ENCODE measurements at regions not wholly inside any gene's neighbourhood (a gene's known extent, or its start where the extent isn't known, plus 50 kb on each side); places are given as distances from the start of the nearest gene placed in this dataset.

GRCh38 chr3:27824312-27825200, 102.4 kb upstream of the EOMES start:
- CTCF ChIA-PET (ENCODE audit: unreplicated experiment): no interaction called here
- no peaks in the 10 kb centered on the region for H4K20me1 ChIP-seq (ENCODE audit: insufficient read depth, low read length)
- H2AFZ ChIP-seq (ENCODE audit: low read length): no peak overlapping the region
- no peaks in the 10 kb centered on the region for H3K79me2 ChIP-seq (ENCODE audit: insufficient read depth, low read depth, low read length)
- H3K4me3 ChIP-seq (ENCODE audit: low read depth, low read length, poor library complexity, severe bottlenecking): no peak overlapping the region
- no peak for TF ChIP-seq CTCF (conservative IDR thresholded peaks at IDR 0.05; ENCODE audit: low read length)
- TF ChIP-seq EZH2phosphoT487 (IDR thresholded peaks at IDR 0.05; ENCODE audit: borderline replicate concordance, low read depth, low read length): no peak
- DNase-seq (ENCODE audit: low spot score): no peak
- no peaks in the 10 kb centered on the region for H3K4me1 ChIP-seq (ENCODE audit: insufficient read depth, low read length, poor library complexity, severe bottlenecking)
- no peaks in the 10 kb centered on the region for H3K9me3 ChIP-seq (ENCODE audit: low read length)
- H3K27ac ChIP-seq (ENCODE audit: low read depth, low read length, poor library complexity, severe bottlenecking): no peak overlapping the region
- no peaks in the 10 kb centered on the region for H3K9me2 ChIP-seq (ENCODE audit: insufficient read depth, low read length)
- BruUV-seq (replicated peaks): no TSS peak
- no peaks in the 10 kb centered on the region for H3K36me3 ChIP-seq (ENCODE audit: insufficient read depth, low read length)
- POLR2A ChIA-PET: no interaction called here
- H3K4me2 ChIP-seq (ENCODE audit: low read length): no peak overlapping the region
- intact Hi-C loops (cut with micrococcal nuclease; ENCODE audit: unreplicated experiment): no loop called here

- POLR2A ChIA-PET: no interaction called here
- Histone ChIP-seq H3K4me1 (ENCODE audit: insufficient read depth, low read length, poor library complexity, severe bottlenecking) (no peaks in the 10 kb centered on the region), H3K4me3 (ENCODE audit: low read depth, low read length, poor library complexity, severe bottlenecking) (no peak overlapping the region), H3K4me2 (ENCODE audit: low read length) (no peak overlapping the region), H2AFZ (ENCODE audit: low read length) (no peak overlapping the region), H3K9me3 (ENCODE audit: low read length) (no peaks in the 10 kb centered on the region), H3K79me2 (ENCODE audit: insufficient read depth, low read depth, low read length) (no peaks in the 10 kb centered on the region), H3K9me2 (ENCODE audit: insufficient read depth, low read length) (no peaks in the 10 kb centered on the region), H4K20me1 (ENCODE audit: insufficient read depth, low read length) (no peaks in the 10 kb centered on the region), H3K36me3 (ENCODE audit: insufficient read depth, low read length) (no peaks in the 10 kb centered on the region), H3K27ac (ENCODE audit: low read depth, low read length, poor library complexity, severe bottlenecking) (no peak overlapping the region)
- no peak for DNase-seq (ENCODE audit: low spot score)
- intact Hi-C loops (cut with micrococcal nuclease; ENCODE audit: unreplicated experiment): no loop called here
- TF ChIP-seq CTCF (conservative IDR thresholded peaks at IDR 0.05; ENCODE audit: low read length): no peak
- no peak for TF ChIP-seq EZH2phosphoT487 (IDR thresholded peaks at IDR 0.05; ENCODE audit: borderline replicate concordance, low read depth, low read length)
- CTCF ChIA-PET (ENCODE audit: unreplicated experiment): no interaction called here
- no TSS peak for BruUV-seq (replicated peaks)
Measured at GRCh38 chr3:27826448-27826847, 104.3 kb upstream of the EOMES start.

DNA sequence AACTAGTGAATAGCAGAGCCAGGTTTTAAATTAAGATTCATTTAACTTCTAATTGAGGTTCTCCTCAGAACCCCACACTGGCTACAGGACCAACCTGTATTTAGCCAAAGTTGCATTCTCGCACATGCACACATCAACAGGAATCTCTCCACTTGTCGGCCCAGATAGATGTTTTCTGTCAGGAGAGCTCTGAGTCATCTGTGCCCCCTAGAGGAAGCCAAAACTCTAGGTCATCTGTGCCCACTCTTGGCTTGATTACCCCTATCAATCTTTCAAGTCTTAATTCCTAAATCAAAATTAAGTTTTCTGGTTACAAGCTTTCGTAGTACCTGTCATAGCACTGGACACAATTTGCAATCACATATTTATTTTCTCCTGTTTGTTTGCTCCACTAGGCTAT, 104.9 kb upstream of the EOMES start:
- H3K4me2 ChIP-seq (ENCODE audit: low read length): no peak overlapping the region
- H3K36me3 ChIP-seq (ENCODE audit: insufficient read depth, low read length): no peaks in the 10 kb centered on the region
- POLR2A ChIA-PET: no interaction called here
- no peak overlapping the region for H2AFZ ChIP-seq (ENCODE audit: low read length)
- no peak for DNase-seq (ENCODE audit: low spot score)
- no peaks in the 10 kb centered on the region for H3K79me2 ChIP-seq (ENCODE audit: insufficient read depth, low read depth, low read length)
- H3K9me3 ChIP-seq (ENCODE audit: low read length): no peaks in the 10 kb centered on the region
- TF ChIP-seq CTCF (conservative IDR thresholded peaks at IDR 0.05; ENCODE audit: low read length) (0 out of 2 replicates have a peak, but pooled peaks have one; percentile 25), EZH2phosphoT487 (IDR thresholded peaks at IDR 0.05; ENCODE audit: borderline replicate concordance, low read depth, low read length) (no peak)
- no TSS peak for BruUV-seq (replicated peaks)
- no peaks in the 10 kb centered on the region for H3K9me2 ChIP-seq (ENCODE audit: insufficient read depth, low read length)
- CTCF ChIA-PET (ENCODE audit: unreplicated experiment): no interaction called here
- intact Hi-C loops (cut with micrococcal nuclease; ENCODE audit: unreplicated experiment): no loop called here
- H4K20me1 ChIP-seq (ENCODE audit: insufficient read depth, low read length): no peaks in the 10 kb centered on the region
- H3K4me3 ChIP-seq (ENCODE audit: low read depth, low read length, poor library complexity, severe bottlenecking): no peak overlapping the region
- no peak overlapping the region for H3K27ac ChIP-seq (ENCODE audit: low read depth, low read length, poor library complexity, severe bottlenecking)
- H3K4me1 ChIP-seq (ENCODE audit: insufficient read depth, low read length, poor library complexity, severe bottlenecking): no peaks in the 10 kb centered on the region
